IPS DF 19.7 (cell line): ENCODE measurements at regions not wholly inside any gene's neighbourhood (a gene's known extent, or its start where the extent isn't known, plus 50 kb on each side); places are given as distances from the start of the nearest gene placed in this dataset.

Source experiments
- DNase-seq: peaks from one replicate; pipeline ENCODE4 v3.0.0-alpha.2; 2013; ENCODE audit warnings: low read depth, low spot score

DNA sequence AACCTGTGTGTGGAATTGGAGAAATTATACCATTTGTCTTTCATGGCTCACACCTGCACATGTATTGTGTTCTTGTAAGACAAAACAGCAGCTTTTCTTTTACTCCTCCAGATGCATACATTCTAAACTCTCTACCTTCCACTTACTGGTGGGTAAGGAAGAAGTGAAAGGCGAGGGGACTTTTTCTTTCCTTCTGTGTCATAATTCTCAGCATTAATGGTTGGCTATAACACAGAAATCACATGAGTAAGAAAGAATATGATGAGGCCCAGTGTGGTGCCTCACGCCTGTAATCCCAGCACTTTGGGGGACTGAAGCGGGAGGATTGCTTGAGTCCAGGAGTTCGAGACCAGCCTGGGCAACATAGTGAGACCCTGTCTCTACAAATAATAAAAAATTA is 57.8 kb upstream of the SHANK2 start:
- DNase-seq = no peak

DNA sequence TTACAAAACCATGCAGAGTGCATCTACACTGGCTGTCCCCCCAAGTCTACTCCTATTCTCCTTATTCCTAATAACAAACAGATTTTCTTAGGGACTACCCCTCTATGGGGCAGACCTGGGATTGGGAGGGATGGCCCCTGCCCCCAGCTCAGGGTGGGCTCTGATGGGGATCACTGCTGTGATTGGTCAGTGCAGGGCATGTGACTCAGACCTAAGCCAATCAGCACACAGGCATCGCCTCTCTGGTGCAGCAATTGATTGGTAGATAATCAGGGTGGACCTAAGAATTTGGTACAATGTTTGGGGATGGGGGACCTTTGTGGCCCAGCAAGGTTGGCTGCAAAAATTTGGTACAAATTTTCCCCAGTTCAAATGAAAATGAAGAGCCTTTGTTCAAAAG is 57.2 kb upstream of the SHANK2 start:
- no peak for DNase-seq

DNA sequence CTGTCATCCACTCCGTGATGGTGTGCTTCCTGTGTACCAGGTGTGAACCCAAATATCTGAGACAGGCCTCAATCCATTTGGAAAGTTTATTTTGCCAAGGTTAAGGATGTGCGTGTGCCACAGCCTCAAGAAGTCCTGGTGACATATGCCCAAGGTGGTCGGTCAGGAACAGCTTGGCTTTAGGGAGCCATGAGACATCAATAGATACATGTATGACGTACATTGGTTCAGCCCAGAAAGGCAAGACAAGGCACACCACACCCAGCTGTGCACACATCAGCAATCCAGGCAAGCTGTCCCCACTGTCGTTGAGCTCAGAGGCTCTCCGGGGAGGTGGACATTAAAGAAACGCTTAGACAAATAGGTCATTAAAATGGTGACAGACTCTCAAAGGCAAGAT is 56.8 kb upstream of the SHANK2 start:
- DNase-seq = no peak

DNA sequence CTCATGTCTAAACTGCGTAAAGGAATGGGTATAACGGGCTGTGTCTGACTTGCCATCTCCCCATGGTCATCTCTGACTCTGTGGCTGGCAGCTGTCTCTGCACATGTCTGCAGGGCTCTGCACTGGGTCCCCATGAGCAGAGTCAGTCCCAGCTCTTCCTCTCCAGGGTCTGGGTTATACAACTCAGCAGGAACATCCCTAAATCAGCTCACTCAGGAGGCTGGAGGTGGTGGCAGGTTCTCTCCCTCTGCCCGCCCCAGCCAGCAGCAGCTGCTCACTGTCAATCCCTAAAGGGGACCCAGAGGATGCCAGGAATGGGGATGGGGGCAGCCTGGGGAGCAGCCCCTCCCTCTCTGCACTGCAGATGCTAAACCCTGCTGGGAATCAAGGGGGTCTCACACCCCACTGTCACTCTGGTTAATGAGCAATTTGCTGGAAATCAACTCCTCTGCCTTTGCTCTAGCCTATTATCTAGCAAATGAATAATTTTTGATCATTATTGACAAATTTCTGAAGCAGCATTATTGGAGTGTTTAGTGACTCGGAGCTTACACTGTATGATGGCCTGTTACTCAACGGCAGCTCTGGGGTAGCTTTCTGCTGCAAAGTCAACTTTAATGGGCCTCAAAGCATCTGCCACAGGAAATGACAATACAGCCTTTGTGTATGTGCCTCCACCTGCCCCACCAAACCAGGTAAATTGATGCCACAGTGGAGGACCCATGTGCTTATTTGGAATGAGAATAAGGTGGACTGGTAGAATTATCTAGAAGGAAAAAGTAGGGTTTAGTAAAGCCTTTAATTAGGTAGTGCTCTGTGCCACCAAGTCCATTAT is 55.7 kb upstream of the SHANK2 start:
- DNase-seq = no peak

DNA sequence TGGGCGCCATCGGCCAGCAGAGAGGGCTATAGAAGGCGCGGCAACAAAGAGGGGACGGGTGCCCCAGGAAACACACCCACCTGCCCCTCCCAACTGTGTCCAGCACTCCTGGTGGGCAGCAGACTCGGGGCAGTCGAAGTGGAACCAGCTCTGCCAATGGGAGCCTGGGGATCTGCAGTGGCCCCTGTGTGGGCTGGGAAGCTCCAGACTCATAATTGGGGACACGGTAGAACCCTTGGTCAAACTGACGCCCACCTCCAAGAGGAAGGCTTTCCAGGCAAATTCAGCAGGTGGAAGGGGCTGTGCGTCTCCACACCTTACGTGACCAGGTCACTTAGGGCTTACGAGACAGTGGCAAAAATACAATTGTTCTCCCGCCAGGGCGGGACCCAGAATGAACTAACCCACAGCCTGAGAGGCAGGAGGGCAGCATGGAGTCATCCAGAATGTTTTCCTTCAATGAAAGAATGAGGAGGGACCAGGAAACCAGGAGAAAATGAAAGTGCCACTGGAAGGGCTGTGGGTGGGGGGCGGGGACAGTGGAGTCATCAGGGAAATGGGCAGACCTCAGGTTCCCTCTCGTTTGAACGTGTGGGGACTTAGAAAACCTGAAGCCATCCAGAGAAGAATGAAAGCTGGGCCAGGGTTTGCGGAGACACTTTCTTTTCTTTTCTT is 53.2 kb upstream of the SHANK2 start:
- DNase-seq = no peak

- DNase-seq = no peak
Measured at GRCh38 chr11:71305041-71305440, 52.7 kb upstream of the SHANK2 start.

DNA sequence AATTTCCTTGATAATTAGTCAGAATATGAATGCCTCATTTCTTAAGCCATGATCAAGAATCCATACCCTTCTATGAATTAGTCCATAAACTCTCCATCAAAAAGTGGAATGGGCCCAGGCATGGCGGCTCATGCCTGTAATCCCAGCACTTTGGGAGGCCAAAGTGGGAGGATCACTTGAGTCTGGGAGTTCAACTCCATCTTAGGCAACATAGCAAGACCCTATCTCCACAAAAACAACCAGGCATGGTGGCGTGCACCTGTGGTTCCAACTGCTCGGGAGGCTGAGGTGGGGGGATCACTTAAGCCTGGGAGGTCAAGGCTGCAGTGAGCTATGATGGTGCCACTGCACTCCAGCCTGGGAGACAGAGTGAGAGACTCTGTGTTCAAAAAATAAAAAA is 52.1 kb upstream of the SHANK2 start:
- DNase-seq = no peak

DNA sequence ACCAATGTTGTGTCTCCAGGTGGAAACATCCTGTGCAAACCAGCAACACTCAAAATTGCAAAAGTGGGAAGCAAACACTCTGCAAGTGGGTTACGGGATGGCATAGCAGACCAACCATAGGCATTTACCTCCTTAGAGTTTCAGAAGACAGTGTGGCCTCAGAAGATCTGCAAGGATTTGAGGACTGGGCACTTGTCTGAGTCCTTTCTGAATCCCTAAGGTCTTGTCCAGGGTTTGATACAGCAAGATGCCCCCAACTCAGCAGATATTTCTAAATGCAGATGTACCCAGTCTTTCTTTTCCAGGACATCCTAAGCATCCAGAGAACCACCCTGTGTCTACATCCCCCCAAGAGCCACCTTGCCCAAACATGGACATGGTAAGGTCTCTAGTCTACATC is 51.7 kb upstream of the SHANK2 start:
- DNase-seq = no peak

GRCh38 chr11:71302911-71303310 is 50.5 kb upstream of the SHANK2 start:
- no peak for DNase-seq

DNA sequence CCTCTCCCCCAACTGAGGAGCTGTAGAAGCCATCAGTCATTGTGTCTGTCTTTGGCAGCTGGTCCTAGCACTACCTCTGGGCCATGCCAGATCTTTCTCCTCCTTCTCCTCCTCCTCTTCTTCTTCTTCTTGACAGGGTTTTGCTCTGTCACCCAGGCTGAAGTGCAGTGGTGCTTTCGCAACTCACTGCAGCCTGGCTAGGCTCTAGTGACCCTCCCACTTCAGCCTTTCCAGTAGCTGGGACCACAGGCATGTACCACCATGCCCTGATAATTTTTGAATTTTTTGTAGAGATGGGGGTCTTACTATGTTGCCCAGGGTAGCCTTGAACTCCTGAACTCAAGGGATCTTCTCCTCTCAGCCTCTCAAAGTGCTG is 50.1 kb upstream of the SHANK2 start:
- DNase-seq = no peak
